GM12878 (cell line): ENCODE measurements at regions not wholly inside any gene's neighbourhood (a gene's known extent, or its start where the extent isn't known, plus 50 kb on each side); places are given as distances from the start of the nearest gene placed in this dataset.

ENCODE experiments used
- ATAC-seq: fragments of 200-7000 bp; cut with Tn5 transposase; 3 replicates; pipeline ENCODE4 v1.9.1; 2020; ENCODE audit warnings: mild to moderate bottlenecking, moderate library complexity
- BruUV-seq: library from RNA; stranded (reverse); fragments of 400-500 nt; replicated peaks from 2 replicates; lab custom pipeline; 2021; lab: Mats Ljungman, UMichigan
- CTCF ChIA-PET: fragments of 300-600 bp; sonication (Branson Sonifier 250); formaldehyde crosslinking; extraction: SDS; loops from one replicate; lab custom pipeline; 2021; ENCODE audit warnings: inconsistent platforms; lab: Yijun Ruan, JAX
- POLR2A ChIA-PET: fragments of 350-600 bp; formaldehyde crosslinking; extraction: SDS; loops from one replicate; lab custom pipeline; 2021; ENCODE audit warnings: inconsistent platforms; lab: Charles Lee
- RAD21 ChIA-PET: fragments of 300-600 bp; sonication (Branson Sonifier 250); formaldehyde crosslinking; loops from one replicate; lab custom pipeline; 2023; ENCODE audit warnings: antibody characterized with exemption; ENCODE audit not compliant: unreplicated experiment; lab: Charles Lee
- SMC1A ChIA-PET: fragments of 300-600 bp; sonication (Branson Sonifier 250); formaldehyde crosslinking; loops from one replicate; lab custom pipeline; 2023; ENCODE audit not compliant: unreplicated experiment, uncharacterized antibody; lab: Charles Lee
- DNase-seq: peaks from one replicate; pipeline ENCODE4 v3.0.0-alpha.2; 2011; ENCODE audit warnings: low read depth, low spot score
- FAIRE-seq: peaks from 3 replicates; lab custom pipeline; 2011; peaks lifted over from hg19 to GRCh38; lab: Jason Lieb, UNC
- H2AFZ ChIP-seq: 2 replicates; pipeline ENCODE4 v1.6.0; 2011; ENCODE audit warnings: low read depth, low read length, control low read depth; ENCODE audit not compliant: control insufficient read depth
- H3K27ac ChIP-seq: 2 replicates; pipeline ENCODE4 v1.5.1; 2011; ENCODE audit warnings: control low read depth; ENCODE audit not compliant: control insufficient read depth, insufficient read depth
- H3K27me3 ChIP-seq, 2 experiments: replicated peaks in 1 of 2; 2 replicates each; pipeline versions ENCODE4 v1.6.0 to v1.6.1; 2011; ENCODE audit warnings: low read length in 1 of 2; ENCODE audit not compliant: control insufficient read depth in 2 of 2, insufficient read depth in 2 of 2
- H3K36me3 ChIP-seq, 2 experiments: 2 replicates each; pipeline ENCODE4 v1.5.1; 2011; ENCODE audit warnings: low read length in 1 of 2; ENCODE audit not compliant: control insufficient read depth in 2 of 2, insufficient read depth in 2 of 2
- H3K4me1 ChIP-seq: 2 replicates; pipeline ENCODE4 v1.6.1; 2011; ENCODE audit warnings: mild to moderate bottlenecking, low read length, moderate library complexity, mixed read lengths; ENCODE audit not compliant: control insufficient read depth, insufficient read depth
- H3K4me2 ChIP-seq: 2 replicates; pipeline ENCODE4 v1.6.0; 2011; ENCODE audit warnings: control low read depth; ENCODE audit not compliant: control insufficient read depth, insufficient read depth
- H3K4me3 ChIP-seq: fragments of 200-600 bp; sonication (generic); 2 replicates; pipeline ENCODE4 v1.5.1; 2016
- H3K79me2 ChIP-seq: 2 replicates; pipeline ENCODE4 v1.6.0; 2011; ENCODE audit warnings: low read length; ENCODE audit not compliant: control insufficient read depth, insufficient read depth
- H3K9ac ChIP-seq: 2 replicates; pipeline ENCODE4 v1.8.0; 2011; ENCODE audit warnings: low read length, control low read depth, mixed read lengths; ENCODE audit not compliant: control insufficient read depth, insufficient read depth
- H3K9me3 ChIP-seq: replicated peaks from 3 replicates; pipeline ENCODE4 v1.5.1; 2011; ENCODE audit warnings: mild to moderate bottlenecking, low read length; ENCODE audit not compliant: control insufficient read depth, insufficient read depth
- H4K20me1 ChIP-seq: 2 replicates; pipeline ENCODE4 v1.6.0; 2011; ENCODE audit not compliant: control insufficient read depth, insufficient read depth
- CBFB ChIP-seq: IDR thresholded peaks from 2 replicates; pipeline ENCODE4 v1.6.1; 2016; ENCODE audit warnings: antibody characterized with exemption, low read depth
- CHD4 ChIP-seq: fragments of 200-600 bp; sonication (generic); IDR thresholded peaks from 2 replicates; pipeline ENCODE4 v1.6.1; 2016; ENCODE audit warnings: mild to moderate bottlenecking
- E2F4 ChIP-seq: IDR thresholded peaks from 2 replicates; pipeline ENCODE4 v1.6.1; 2012; ENCODE audit warnings: low read depth, low read length, improper control_type of control experiment
- EED ChIP-seq: sonication (generic); IDR thresholded peaks from 2 replicates; pipeline ENCODE4 v1.6.1; 2016; ENCODE audit warnings: antibody characterized with exemption, low read depth
- EGR1 ChIP-seq, 2 experiments: IDR thresholded peaks; 1 replicate in 1 of 2; 2 replicates in 1 of 2; pipeline ENCODE4 v1.6.1; 2011 to 2012; ENCODE audit warnings: low read depth in 2 of 2, low read length in 2 of 2, borderline replicate concordance in 1 of 2, mild to moderate bottlenecking in 1 of 2, moderate library complexity in 1 of 2
- EZH2 ChIP-seq: IDR thresholded peaks from 2 replicates; pipeline ENCODE4 v1.6.1; 2012; ENCODE audit warnings: low read depth, mild to moderate bottlenecking, control low read depth, inconsistent platforms, low read length, borderline replicate concordance; ENCODE audit not compliant: control insufficient read depth
- KAT2A ChIP-seq: conservative IDR thresholded peaks from 2 replicates; pipeline ENCODE4 v1.6.1; 2011; ENCODE audit warnings: low read depth, low read length; ENCODE audit not compliant: control insufficient read depth
- MEF2A ChIP-seq: IDR thresholded peaks from 2 replicates; pipeline ENCODE4 v1.6.1; 2011; ENCODE audit warnings: low read depth, mild to moderate bottlenecking, low read length, moderate library complexity; ENCODE audit not compliant: insufficient read depth
- MYC ChIP-seq: IDR thresholded peaks from 2 replicates; pipeline ENCODE4 v1.6.1; 2011; ENCODE audit warnings: mild to moderate bottlenecking, low read length, moderate library complexity, inconsistent platforms; ENCODE audit not compliant: insufficient read depth, insufficient replicate concordance, insufficient read length, severe bottlenecking
- NFYA ChIP-seq: IDR thresholded peaks from 2 replicates; pipeline ENCODE4 v1.6.1; 2011; ENCODE audit warnings: low read depth, mild to moderate bottlenecking, low read length, improper control_type of control experiment, borderline replicate concordance
- NR2C1 ChIP-seq: fragments of 450-650 bp; IDR thresholded peaks from 2 replicates; pipeline ENCODE4 v1.6.1; 2017; ENCODE audit warnings: antibody characterized with exemption, mild to moderate bottlenecking, moderate library complexity
- NR2F1 ChIP-seq: fragments of 450-650 bp; conservative IDR thresholded peaks from 2 replicates; pipeline ENCODE4 v1.6.1; 2017; ENCODE audit warnings: mild to moderate bottlenecking
- PAX5 ChIP-seq: IDR thresholded peaks from 2 replicates; pipeline ENCODE4 v1.6.1; 2011; ENCODE audit warnings: low read depth, low read length, borderline replicate concordance
- RAD21 ChIP-seq: IDR thresholded peaks from 2 replicates; pipeline ENCODE4 v1.6.1; 2011; ENCODE audit warnings: mild to moderate bottlenecking, low read depth, low read length, moderate library complexity; ENCODE audit not compliant: insufficient read depth
- SIX5 ChIP-seq: IDR thresholded peaks from 2 replicates; pipeline ENCODE4 v1.6.1; 2011; ENCODE audit warnings: mild to moderate bottlenecking, low read depth, low read length, moderate library complexity; ENCODE audit not compliant: severe bottlenecking
- STAT3 ChIP-seq: IDR thresholded peaks from 2 replicates; pipeline ENCODE4 v1.6.1; 2011; ENCODE audit warnings: low read depth, low read length, improper control_type of control experiment
- TAF1 ChIP-seq: IDR thresholded peaks from 2 replicates; pipeline ENCODE4 v1.6.1; 2011; ENCODE audit warnings: mild to moderate bottlenecking, low read depth, low read length, borderline replicate concordance
- ZNF384 ChIP-seq: IDR thresholded peaks from 2 replicates; pipeline ENCODE4 v1.6.1; 2012; ENCODE audit warnings: low read depth, mild to moderate bottlenecking, low read length, improper control_type of control experiment, borderline replicate concordance
- WGBS: methylation state at CpG from one replicate; pipeline ENCODE4 v1.1.6; 2016; ENCODE audit warnings: low lambda C conversion rate; ENCODE audit not compliant: insufficient replicate concordance, insufficient coverage; ENCODE audit errors: missing lambda C conversion rate; 5-methylcytosine and 5-hydroxymethylcytosine counted together
- in situ Hi-C: fragments of 300-500 bp; cut with MboI; formaldehyde crosslinking; loops from 9 replicates; pipeline ENCODE4 v1.14.3; 2018; ENCODE audit warnings: mixed read lengths
- intact Hi-C: fragments of 100-400 bp; cut with micrococcal nuclease; formaldehyde crosslinking; loops from one replicate; pipeline ENCODE4 v1.14.2; 2022; ENCODE audit not compliant: unreplicated experiment
- TF ChIP-seq, protein P1 (sequence below): fragments of 450-650 bp; formaldehyde crosslinking; IDR thresholded peaks from 2 replicates; pipeline ENCODE4 v1.5.0; 2022; ENCODE audit warnings: mild to moderate bottlenecking, missing genetic modification characterization
- TF ChIP-seq, protein P2 (sequence below): fragments of 450-650 bp; IDR thresholded peaks from 2 replicates; pipeline ENCODE4 v1.6.1; 2017; ENCODE audit warnings: mild to moderate bottlenecking

- in situ Hi-C loops, result no loop called here
- RAD21 ChIA-PET, result no interaction called here
- BruUV-seq, result no TSS peak
- intact Hi-C loops, result no loop called here
- Histone ChIP-seq H3K36me3 (no peaks in the 10 kb centered on the region), H3K27me3 (no peaks in the 10 kb centered on the region), H3K4me3 (no peak overlapping the region), H4K20me1 (no peaks in the 10 kb centered on the region), H3K79me2 (no peaks in the 10 kb centered on the region), H3K9ac (no peak overlapping the region), H3K27ac (no peak overlapping the region), H3K4me1 (no peaks in the 10 kb centered on the region), H2AFZ (no peak overlapping the region), H3K4me2 (no peak overlapping the region), H3K9me3 (no peaks in the 10 kb centered on the region)
- POLR2A ChIA-PET, result no interaction called here
- no peak for ATAC-seq
- SMC1A ChIA-PET, result no interaction called here
- WGBS, result 0% methylated on average over 2 of the region's 2 CpGs
- TF ChIP-seq EGR1 (IDR thresholded peaks at IDR 0.05; ENCODE audit: borderline replicate concordance in 1 of 2, low read depth in 2 of 2, low read length in 2 of 2) (no peak), RAD21 (no peak), ZNF384 (no peak), MYC (no peak), NR2C1 (no peak), SIX5 (no peak), STAT3 (no peak), PAX5 (no peak), NFYA (no peak), CBFB (no peak), MEF2A (no peak), KAT2A (no peak), E2F4 (no peak), NR2F1 (no peak), EED (no peak), TAF1 (no peak), CHD4 (no peak), EZH2 (no peak)
- TF ChIP-seq, protein P1, sequence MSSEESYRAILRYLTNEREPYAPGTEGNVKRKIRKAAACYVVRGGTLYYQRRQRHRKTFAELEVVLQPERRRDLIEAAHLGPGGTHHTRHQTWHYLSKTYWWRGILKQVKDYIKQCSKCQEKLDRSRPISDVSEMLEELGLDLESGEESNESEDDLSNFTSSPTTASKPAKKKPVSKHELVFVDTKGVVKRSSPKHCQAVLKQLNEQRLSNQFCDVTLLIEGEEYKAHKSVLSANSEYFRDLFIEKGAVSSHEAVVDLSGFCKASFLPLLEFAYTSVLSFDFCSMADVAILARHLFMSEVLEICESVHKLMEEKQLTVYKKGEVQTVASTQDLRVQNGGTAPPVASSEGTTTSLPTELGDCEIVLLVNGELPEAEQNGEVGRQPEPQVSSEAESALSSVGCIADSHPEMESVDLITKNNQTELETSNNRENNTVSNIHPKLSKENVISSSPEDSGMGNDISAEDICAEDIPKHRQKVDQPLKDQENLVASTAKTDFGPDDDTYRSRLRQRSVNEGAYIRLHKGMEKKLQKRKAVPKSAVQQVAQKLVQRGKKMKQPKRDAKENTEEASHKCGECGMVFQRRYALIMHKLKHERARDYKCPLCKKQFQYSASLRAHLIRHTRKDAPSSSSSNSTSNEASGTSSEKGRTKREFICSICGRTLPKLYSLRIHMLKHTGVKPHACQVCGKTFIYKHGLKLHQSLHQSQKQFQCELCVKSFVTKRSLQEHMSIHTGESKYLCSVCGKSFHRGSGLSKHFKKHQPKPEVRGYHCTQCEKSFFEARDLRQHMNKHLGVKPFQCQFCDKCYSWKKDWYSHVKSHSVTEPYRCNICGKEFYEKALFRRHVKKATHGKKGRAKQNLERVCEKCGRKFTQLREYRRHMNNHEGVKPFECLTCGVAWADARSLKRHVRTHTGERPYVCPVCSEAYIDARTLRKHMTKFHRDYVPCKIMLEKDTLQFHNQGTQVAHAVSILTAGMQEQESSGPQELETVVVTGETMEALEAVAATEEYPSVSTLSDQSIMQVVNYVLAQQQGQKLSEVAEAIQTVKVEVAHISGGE (CRISPR knock-in tag), result no peak
- TF ChIP-seq, protein P2, sequence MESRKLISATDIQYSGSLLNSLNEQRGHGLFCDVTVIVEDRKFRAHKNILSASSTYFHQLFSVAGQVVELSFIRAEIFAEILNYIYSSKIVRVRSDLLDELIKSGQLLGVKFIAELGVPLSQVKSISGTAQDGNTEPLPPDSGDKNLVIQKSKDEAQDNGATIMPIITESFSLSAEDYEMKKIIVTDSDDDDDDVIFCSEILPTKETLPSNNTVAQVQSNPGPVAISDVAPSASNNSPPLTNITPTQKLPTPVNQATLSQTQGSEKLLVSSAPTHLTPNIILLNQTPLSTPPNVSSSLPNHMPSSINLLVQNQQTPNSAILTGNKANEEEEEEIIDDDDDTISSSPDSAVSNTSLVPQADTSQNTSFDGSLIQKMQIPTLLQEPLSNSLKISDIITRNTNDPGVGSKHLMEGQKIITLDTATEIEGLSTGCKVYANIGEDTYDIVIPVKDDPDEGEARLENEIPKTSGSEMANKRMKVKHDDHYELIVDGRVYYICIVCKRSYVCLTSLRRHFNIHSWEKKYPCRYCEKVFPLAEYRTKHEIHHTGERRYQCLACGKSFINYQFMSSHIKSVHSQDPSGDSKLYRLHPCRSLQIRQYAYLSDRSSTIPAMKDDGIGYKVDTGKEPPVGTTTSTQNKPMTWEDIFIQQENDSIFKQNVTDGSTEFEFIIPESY, result no peak
- CTCF ChIA-PET, result no interaction called here
- no peak for FAIRE-seq
- DNase-seq, result no peak
These were observed 743.1 kb upstream of the ADGRL4 start for GRCh38 chr1:79749607-79750006.
